Hepatocyte (in vitro differentiated cells): ENCODE measurements at regions not wholly inside any gene's neighbourhood (a gene's known extent, or its start where the extent isn't known, plus 50 kb on each side); places are given as distances from the start of the nearest gene placed in this dataset.

Experiments
- DNase-seq: peaks from one replicate; pipeline ENCODE4 v3.0.0-alpha.2; 2016; ENCODE audit warnings: low spot score
- H2AFZ ChIP-seq: fragments of 200-600 bp; sonication (generic); 2 replicates; pipeline ENCODE4 v1.6.0; 2016; ENCODE audit warnings: antibody characterized with exemption, mild to moderate bottlenecking
- H3K27ac ChIP-seq: fragments of 200-600 bp; sonication (generic); 2 replicates; pipeline ENCODE4 v1.5.1; 2016; ENCODE audit warnings: mild to moderate bottlenecking
- H3K27me3 ChIP-seq: fragments of 200-600 bp; sonication (generic); 2 replicates; pipeline ENCODE4 v1.6.1; 2016
- H3K36me3 ChIP-seq: fragments of 200-600 bp; sonication (generic); replicated peaks from 2 replicates; pipeline ENCODE4 v1.5.1; 2016; ENCODE audit warnings: low read depth; ENCODE audit not compliant: insufficient read depth
- H3K4me1 ChIP-seq: fragments of 200-600 bp; sonication (generic); 2 replicates; pipeline ENCODE4 v1.5.1; 2016; ENCODE audit warnings: mild to moderate bottlenecking, moderate library complexity; ENCODE audit not compliant: insufficient read depth
- H3K4me2 ChIP-seq: fragments of 200-600 bp; sonication (generic); 2 replicates; pipeline ENCODE4 v1.6.0; 2016
- H3K4me3 ChIP-seq: fragments of 200-600 bp; sonication (generic); 2 replicates; pipeline ENCODE4 v1.5.1; 2016; ENCODE audit warnings: mild to moderate bottlenecking
- H3K79me2 ChIP-seq: fragments of 200-600 bp; sonication (generic); 2 replicates; pipeline ENCODE4 v1.6.0; 2017; ENCODE audit warnings: mild to moderate bottlenecking
- H3K9me2 ChIP-seq: fragments of 200-600 bp; sonication (generic); replicated peaks from 2 replicates; pipeline ENCODE4 v1.6.0; 2017; ENCODE audit warnings: mild to moderate bottlenecking; ENCODE audit not compliant: insufficient read depth
- H3K9me3 ChIP-seq: fragments of 200-600 bp; sonication (generic); 2 replicates; pipeline ENCODE4 v1.5.1; 2016; ENCODE audit warnings: low read depth, mild to moderate bottlenecking
- H4K20me1 ChIP-seq: fragments of 200-600 bp; sonication (generic); 2 replicates; pipeline ENCODE4 v1.6.0; 2016; ENCODE audit warnings: mild to moderate bottlenecking; ENCODE audit not compliant: insufficient read depth, poor library complexity, severe bottlenecking
- CTCF ChIP-seq: fragments of 200-600 bp; sonication (generic); IDR thresholded peaks from 2 replicates; pipeline ENCODE4 v1.5.1; 2016; ENCODE audit warnings: antibody characterized with exemption, mild to moderate bottlenecking; ENCODE audit not compliant: poor library complexity
- EZH2 ChIP-seq: fragments of 200-600 bp; sonication (generic); IDR thresholded peaks from 2 replicates; pipeline ENCODE4 v1.6.1; 2016; ENCODE audit warnings: antibody characterized with exemption, mild to moderate bottlenecking, borderline replicate concordance
- EZH2phosphoT487 ChIP-seq: fragments of 200-600 bp; sonication (generic); IDR thresholded peaks from one replicate; pipeline ENCODE4 v1.6.1; 2018; ENCODE audit warnings: antibody characterized with exemption, mild to moderate bottlenecking, low read depth, moderate library complexity; ENCODE audit not compliant: unreplicated experiment, severe bottlenecking
- WGBS: methylation state at CpG from one replicate; pipeline ENCODE4 v1.1.6; 2016; ENCODE audit warnings: low lambda C conversion rate; ENCODE audit errors: missing lambda C conversion rate; 5-methylcytosine and 5-hydroxymethylcytosine counted together

GRCh38 chr2:239484571-239485355, 83.9 kb upstream of the HDAC4 start:
- H2AFZ ChIP-seq, result no peak overlapping the region
- H3K79me2 ChIP-seq, result no peaks in the 10 kb centered on the region
- H3K9me2 ChIP-seq, result no peaks in the 10 kb centered on the region
- no peak overlapping the region for H3K4me3 ChIP-seq
- H3K36me3 ChIP-seq, result no peaks in the 10 kb centered on the region
- H3K9me3 ChIP-seq, result no peaks in the 10 kb centered on the region
- H3K4me1 ChIP-seq, result no peaks in the 10 kb centered on the region
- H4K20me1 ChIP-seq, result no peaks in the 10 kb centered on the region
- DNase-seq, result no peak
- H3K27ac ChIP-seq, result no peak overlapping the region
- WGBS, result 90% methylated on average over 22 of the region's 22 CpGs
- no peaks in the 10 kb centered on the region for H3K27me3 ChIP-seq
- TF ChIP-seq EZH2 (no peak), EZH2phosphoT487 (no peak), CTCF (no peak)
- H3K4me2 ChIP-seq, result no peak overlapping the region

- H2AFZ ChIP-seq, result no peak overlapping the region
- TF ChIP-seq EZH2phosphoT487, result no peak
- no peak for TF ChIP-seq EZH2
- TF ChIP-seq CTCF, result no peak
- H3K36me3 ChIP-seq, result no peaks in the 10 kb centered on the region
- H4K20me1 ChIP-seq, result no peaks in the 10 kb centered on the region
- no peak overlapping the region for H3K4me2 ChIP-seq
- no peaks in the 10 kb centered on the region for H3K79me2 ChIP-seq
- no peak overlapping the region for H3K27ac ChIP-seq
- H3K9me2 ChIP-seq, result no peaks in the 10 kb centered on the region
- DNase-seq, result no peak
- H3K9me3 ChIP-seq, result no peaks in the 10 kb centered on the region
- no peaks in the 10 kb centered on the region for H3K4me1 ChIP-seq
- WGBS, result 86% methylated on average over 36 of the region's 38 CpGs
- no peaks in the 10 kb centered on the region for H3K27me3 ChIP-seq
- no peak overlapping the region for H3K4me3 ChIP-seq
Measured at GRCh38 chr2:239482778-239483712, 82.2 kb upstream of the HDAC4 start.

GRCh38 chr2:239479471-239479870, 78.7 kb upstream of the HDAC4 start:
- TF ChIP-seq EZH2phosphoT487, result no peak
- TF ChIP-seq CTCF, result no peak
- TF ChIP-seq EZH2, result no peak
- Histone ChIP-seq H3K4me3 (no peak overlapping the region), H3K9me3 (no peaks in the 10 kb centered on the region), H3K36me3 (no peaks in the 10 kb centered on the region), H3K4me1 (no peaks in the 10 kb centered on the region), H3K27me3 (no peaks in the 10 kb centered on the region), H3K9me2 (no peaks in the 10 kb centered on the region), H3K79me2 (no peaks in the 10 kb centered on the region), H3K4me2 (no peak overlapping the region), H2AFZ (no peak overlapping the region), H3K27ac (no peak overlapping the region), H4K20me1 (no peaks in the 10 kb centered on the region)
- 98% methylated on average over 5 of the region's 5 CpGs for WGBS
- DNase-seq, result no peak
